ENCODE measurements at regions not wholly inside any gene's neighbourhood (a gene's known extent, or its start where the extent isn't known, plus 50 kb on each side); places are given as distances from the start of the nearest gene placed in this dataset.
"Not testable (repeated sequence)": the region's sequence is repeated elsewhere in the genome, so short reads cannot be mapped to it uniquely, and the experiment has no call there.

GRCh38 chr12:97886511-97887176 lies 424.0 kb downstream of the RMST start:
- H3K4me3 Mint-ChIP-seq: no peak overlapping the region
- no peak for DNase-seq
- H3K9me3 Mint-ChIP-seq: no peaks in the 10 kb centered on the region
- no peaks in the 10 kb centered on the region for H3K27me3 Mint-ChIP-seq (ENCODE audit: low read depth)
- no peaks in the 10 kb centered on the region for H3K36me3 Mint-ChIP-seq (ENCODE audit: insufficient read depth)
- H3K4me1 Mint-ChIP-seq (ENCODE audit: low read depth): no peaks in the 10 kb centered on the region
- ATAC-seq: no peak

- H3K27me3 Mint-ChIP-seq (ENCODE audit: low read depth); H3K9me3 Mint-ChIP-seq; H3K4me3 Mint-ChIP-seq; DNase-seq; H3K4me1 Mint-ChIP-seq (ENCODE audit: low read depth); ATAC-seq; H3K36me3 Mint-ChIP-seq (ENCODE audit: insufficient read depth): not testable (repeated sequence)
These were observed 435.3 kb downstream of the RMST start for GRCh38 chr12:97897881-97898280.

- no peaks in the 10 kb centered on the region for H3K36me3 Mint-ChIP-seq (ENCODE audit: insufficient read depth)
- H3K27me3 Mint-ChIP-seq (ENCODE audit: low read depth): peaks cover 4% of the 10 kb centered on the region
- H3K4me1 Mint-ChIP-seq (ENCODE audit: low read depth): no peaks in the 10 kb centered on the region
- ATAC-seq (no peak), DNase-seq (no peak)
- no peaks in the 10 kb centered on the region for H3K9me3 Mint-ChIP-seq
- H3K4me3 Mint-ChIP-seq: no peak overlapping the region
These were observed 436.9 kb downstream of the RMST start for GRCh38 chr12:97899529-97899928.

- ATAC-seq (no peak), DNase-seq (no peak)
- Mint-ChIP-seq H3K4me3 (no peak overlapping the region), H3K4me1 (ENCODE audit: low read depth) (no peaks in the 10 kb centered on the region), H3K36me3 (ENCODE audit: insufficient read depth) (no peaks in the 10 kb centered on the region), H3K9me3 (no peaks in the 10 kb centered on the region), H3K27me3 (ENCODE audit: low read depth) (peaks cover 4% of the 10 kb centered on the region)
These were observed 437.4 kb downstream of the RMST start for GRCh38 chr12:97899956-97900355.

GRCh38 chr12:97903356-97903755 lies 440.8 kb downstream of the RMST start:
- Mint-ChIP-seq H3K4me1 (ENCODE audit: low read depth) (no peaks in the 10 kb centered on the region), H3K4me3 (no peak overlapping the region), H3K27me3 (ENCODE audit: low read depth) (peaks cover 4% of the 10 kb centered on the region), H3K36me3 (ENCODE audit: insufficient read depth) (no peaks in the 10 kb centered on the region), H3K9me3 (no peaks in the 10 kb centered on the region)
- DNase-seq (no peak), ATAC-seq (no peak)

GRCh38 chr12:97907504-97907903 lies 444.9 kb downstream of the RMST start:
- DNase-seq: no peak
- H3K27me3 Mint-ChIP-seq (ENCODE audit: low read depth): no peaks in the 10 kb centered on the region
- ATAC-seq: no peak

GRCh38 chr12:97910559-97910958 lies 448.0 kb downstream of the RMST start:
- DNase-seq (no peak), ATAC-seq (no peak)
- Mint-ChIP-seq H3K27me3 (ENCODE audit: low read depth) (no peaks in the 10 kb centered on the region), H3K4me1 (ENCODE audit: low read depth) (no peaks in the 10 kb centered on the region), H3K36me3 (ENCODE audit: insufficient read depth) (no peaks in the 10 kb centered on the region), H3K9me3 (no peaks in the 10 kb centered on the region), H3K4me3 (no peak overlapping the region)

More at GRCh38 chr12:97907504-97907903, 444.9 kb downstream of the RMST start:
- Mint-ChIP-seq H3K36me3 (ENCODE audit: insufficient read depth) (no peaks in the 10 kb centered on the region), H3K9me3 (no peaks in the 10 kb centered on the region), H3K4me1 (ENCODE audit: low read depth) (no peaks in the 10 kb centered on the region), H3K4me3 (no peak overlapping the region)

GRCh38 chr12:97912943-97913342 lies 450.3 kb downstream of the RMST start:
- DNase-seq (no peak), ATAC-seq (no peak)
- H3K4me3 Mint-ChIP-seq: no peak overlapping the region
- H3K27me3 Mint-ChIP-seq (ENCODE audit: low read depth): no peaks in the 10 kb centered on the region
- no peaks in the 10 kb centered on the region for H3K36me3 Mint-ChIP-seq (ENCODE audit: insufficient read depth)
- no peaks in the 10 kb centered on the region for H3K9me3 Mint-ChIP-seq
- H3K4me1 Mint-ChIP-seq (ENCODE audit: low read depth): no peaks in the 10 kb centered on the region

GRCh38 chr12:97921979-97922722 lies 459.5 kb downstream of the RMST start:
- H3K4me3 Mint-ChIP-seq: no peak overlapping the region
- no peaks in the 10 kb centered on the region for H3K27me3 Mint-ChIP-seq (ENCODE audit: low read depth)
- H3K36me3 Mint-ChIP-seq (ENCODE audit: insufficient read depth): no peaks in the 10 kb centered on the region
- no peaks in the 10 kb centered on the region for H3K9me3 Mint-ChIP-seq
- ATAC-seq (no peak), DNase-seq (no peak)
- no peaks in the 10 kb centered on the region for H3K4me1 Mint-ChIP-seq (ENCODE audit: low read depth)

GRCh38 chr12:97923546-97923945 lies 460.9 kb downstream of the RMST start:
- DNase-seq: no peak
- Mint-ChIP-seq H3K36me3 (ENCODE audit: insufficient read depth) (no peaks in the 10 kb centered on the region), H3K4me1 (ENCODE audit: low read depth) (no peaks in the 10 kb centered on the region), H3K27me3 (ENCODE audit: low read depth) (no peaks in the 10 kb centered on the region), H3K9me3 (no peaks in the 10 kb centered on the region), H3K4me3 (no peak overlapping the region)
- ATAC-seq: no peak

- no peaks in the 10 kb centered on the region for H3K4me1 Mint-ChIP-seq (ENCODE audit: low read depth)
- DNase-seq (no peak), ATAC-seq (no peak)
- no peaks in the 10 kb centered on the region for H3K36me3 Mint-ChIP-seq (ENCODE audit: insufficient read depth)
- no peaks in the 10 kb centered on the region for H3K27me3 Mint-ChIP-seq (ENCODE audit: low read depth)
- no peaks in the 10 kb centered on the region for H3K9me3 Mint-ChIP-seq
- H3K4me3 Mint-ChIP-seq: no peak overlapping the region
These were observed 461.5 kb downstream of the RMST start for GRCh38 chr12:97924122-97924521.

GRCh38 chr12:97927977-97928376 lies 465.4 kb downstream of the RMST start:
- DNase-seq (no peak), ATAC-seq (no peak)
- Mint-ChIP-seq H3K4me3 (no peak overlapping the region), H3K36me3 (ENCODE audit: insufficient read depth) (no peaks in the 10 kb centered on the region), H3K27me3 (ENCODE audit: low read depth) (no peaks in the 10 kb centered on the region), H3K4me1 (ENCODE audit: low read depth) (no peaks in the 10 kb centered on the region), H3K9me3 (no peaks in the 10 kb centered on the region)

GRCh38 chr12:97936165-97936564 lies 473.6 kb downstream of the RMST start:
- Mint-ChIP-seq H3K4me1 (ENCODE audit: low read depth) (no peaks in the 10 kb centered on the region), H3K27me3 (ENCODE audit: low read depth) (no peaks in the 10 kb centered on the region), H3K4me3 (no peak overlapping the region), H3K9me3 (peaks cover 3% of the 10 kb centered on the region), H3K36me3 (ENCODE audit: insufficient read depth) (no peaks in the 10 kb centered on the region)
- ATAC-seq (no peak), DNase-seq (no peak)

GRCh38 chr12:97938031-97938430 lies 475.4 kb downstream of the RMST start:
- DNase-seq (no peak), ATAC-seq (no peak)
- Mint-ChIP-seq H3K9me3 (peaks cover 7% of the 10 kb centered on the region), H3K4me1 (ENCODE audit: low read depth) (no peaks in the 10 kb centered on the region), H3K27me3 (ENCODE audit: low read depth) (no peaks in the 10 kb centered on the region), H3K4me3 (no peak overlapping the region), H3K36me3 (ENCODE audit: insufficient read depth) (no peaks in the 10 kb centered on the region)

- H3K27me3 Mint-ChIP-seq (ENCODE audit: low read depth): no peaks in the 10 kb centered on the region
- no peak overlapping the region for H3K4me3 Mint-ChIP-seq
- ATAC-seq: no peak
- no peaks in the 10 kb centered on the region for H3K36me3 Mint-ChIP-seq (ENCODE audit: insufficient read depth)
- peaks cover 7% of the 10 kb centered on the region for H3K9me3 Mint-ChIP-seq
- H3K4me1 Mint-ChIP-seq (ENCODE audit: low read depth): no peaks in the 10 kb centered on the region
- no peak for DNase-seq
These were observed 476.6 kb downstream of the RMST start for GRCh38 chr12:97939156-97939555.
